Upper lobe of left lung (tissue), 4 donors: ENCODE measurements at regions not wholly inside any gene's neighbourhood (a gene's known extent, or its start where the extent isn't known, plus 50 kb on each side); places are given as distances from the start of the nearest gene placed in this dataset.

Source experiments
- CTCF ChIP-seq, 6 experiments: fragments of 450-650 bp in 4 of 6; fragments of 200-600 bp in 2 of 6; sonication (generic) in 2 of 6; IDR thresholded peaks; one replicate each; pipeline ENCODE4 v1.5.1; 2016 to 2019; ENCODE audit warnings: antibody characterized with exemption in 6 of 6
- EP300 ChIP-seq, 4 donors: sonication (generic); formaldehyde crosslinking; IDR thresholded peaks; one replicate each; pipeline ENCODE4 v1.5.1; 2017; ENCODE audit warnings: antibody characterized with exemption in 4 of 4, control low read depth in 2 of 4
- POLR2A ChIP-seq, 4 donors: fragments of 450-650 bp; IDR thresholded peaks; one replicate each; pipeline ENCODE4 v1.5.1; 2016 to 2017; ENCODE audit warnings: antibody characterized with exemption in 4 of 4, mild to moderate bottlenecking in 2 of 4
- POLR2AphosphoS5 ChIP-seq, 2 donors: sonication (generic); formaldehyde crosslinking; IDR thresholded peaks; one replicate each; pipeline ENCODE4 v1.5.1; 2017; ENCODE audit warnings: antibody characterized with exemption in 2 of 2

- no peak for TF ChIP-seq CTCF (IDR thresholded peaks at IDR 0.05)
- TF ChIP-seq POLR2AphosphoS5 (IDR thresholded peaks at IDR 0.05), result no peak
- TF ChIP-seq POLR2A (IDR thresholded peaks at IDR 0.05), result no peak
- no peak for TF ChIP-seq EP300 (IDR thresholded peaks at IDR 0.05)
Observed at GRCh38 chr5:121031491-121031890, 567.4 kb downstream of the PRR16 start.
